Dendritic cell treated with granulocyte-macrophage colony-stimulating factor and Interleukin-4, amounts not matched to agents 40 ng/mL and 50 ng/mL, for 4 days (primary cell): ENCODE measurements at regions not wholly inside any gene's neighbourhood (a gene's known extent, or its start where the extent isn't known, plus 50 kb on each side); places are given as distances from the start of the nearest gene placed in this dataset.

Source experiments
- H3K27ac Mint-ChIP-seq: one replicate; pipeline ENCODE4 v1.8.0; 2022; ENCODE audit warnings: mild to moderate bottlenecking, mixed read lengths
- H3K27me3 Mint-ChIP-seq: one replicate; pipeline ENCODE4 v1.8.0; 2022; ENCODE audit warnings: mild to moderate bottlenecking, mixed read lengths
- H3K36me3 Mint-ChIP-seq: one replicate; pipeline ENCODE4 v1.8.0; 2022; ENCODE audit warnings: low read depth, mixed read lengths
- H3K4me1 Mint-ChIP-seq: one replicate; pipeline ENCODE4 v1.8.0; 2022; ENCODE audit warnings: low read depth, mixed read lengths
- H3K4me3 Mint-ChIP-seq: one replicate; pipeline ENCODE4 v1.8.0; 2022; ENCODE audit warnings: mild to moderate bottlenecking, moderate library complexity, mixed read lengths
- H3K9me3 Mint-ChIP-seq: one replicate; pipeline ENCODE4 v1.8.0; 2022; ENCODE audit warnings: mixed read lengths
- intact Hi-C: fragments of 100-400 bp; cut with micrococcal nuclease; formaldehyde crosslinking; loops from one replicate; pipeline ENCODE4 v1.15.0; 2022

GRCh38 chr5:72612810-72613209 is 105.6 kb upstream of the ZNF366 start:
- no peak overlapping the region for H3K27ac Mint-ChIP-seq
- no peak overlapping the region for H3K4me3 Mint-ChIP-seq
- H3K36me3 Mint-ChIP-seq, result no peaks in the 10 kb centered on the region
- peaks cover 6% of the 10 kb centered on the region for H3K4me1 Mint-ChIP-seq
- H3K9me3 Mint-ChIP-seq, result no peaks in the 10 kb centered on the region
- peaks cover 8% of the 10 kb centered on the region for H3K27me3 Mint-ChIP-seq
- intact Hi-C loops, result loop anchor here (10.0 kb wide), 1 partner anchor 258 kb away; no protein-coding TSS in a partner anchor

- intact Hi-C loops, result loop anchor here (1.0 to 10.0 kb wide), 2 partner anchors 208 to 256 kb away; no protein-coding TSS in a partner anchor
- peaks cover 6% of the 10 kb centered on the region for H3K4me1 Mint-ChIP-seq
- no peak overlapping the region for H3K27ac Mint-ChIP-seq
- no peaks in the 10 kb centered on the region for H3K36me3 Mint-ChIP-seq
- H3K27me3 Mint-ChIP-seq, result peaks cover 10% of the 10 kb centered on the region
- no peak overlapping the region for H3K4me3 Mint-ChIP-seq
- H3K9me3 Mint-ChIP-seq, result no peaks in the 10 kb centered on the region
Measured at GRCh38 chr5:72611118-72611730, 104.0 kb upstream of the ZNF366 start.

GRCh38 chr5:72608926-72609325 is 101.7 kb upstream of the ZNF366 start:
- Mint-ChIP-seq H3K9me3 (no peaks in the 10 kb centered on the region), H3K36me3 (no peaks in the 10 kb centered on the region), H3K27ac (no peak overlapping the region), H3K4me3 (no peak overlapping the region), H3K4me1 (peaks cover 6% of the 10 kb centered on the region), H3K27me3 (peaks cover 10% of the 10 kb centered on the region)
- intact Hi-C loops, result no loop called here

GRCh38 chr5:72608297-72608696 is 101.1 kb upstream of the ZNF366 start:
- H3K27me3 Mint-ChIP-seq, result peaks cover 10% of the 10 kb centered on the region
- no peaks in the 10 kb centered on the region for H3K36me3 Mint-ChIP-seq
- H3K27ac Mint-ChIP-seq, result no peak overlapping the region
- H3K9me3 Mint-ChIP-seq, result no peaks in the 10 kb centered on the region
- H3K4me3 Mint-ChIP-seq, result no peak overlapping the region
- H3K4me1 Mint-ChIP-seq, result peaks cover 6% of the 10 kb centered on the region
- intact Hi-C loops, result no loop called here

GRCh38 chr5:72607381-72607780 is 100.2 kb upstream of the ZNF366 start:
- Mint-ChIP-seq H3K27me3 (peaks cover 10% of the 10 kb centered on the region), H3K27ac (no peak overlapping the region), H3K4me3 (no peak overlapping the region), H3K36me3 (no peaks in the 10 kb centered on the region), H3K9me3 (no peaks in the 10 kb centered on the region), H3K4me1 (peaks cover 6% of the 10 kb centered on the region)
- intact Hi-C loops, result no loop called here

GRCh38 chr5:72606525-72606924 is 99.3 kb upstream of the ZNF366 start:
- peaks cover 6% of the 10 kb centered on the region for H3K4me1 Mint-ChIP-seq
- H3K36me3 Mint-ChIP-seq, result no peaks in the 10 kb centered on the region
- no peaks in the 10 kb centered on the region for H3K9me3 Mint-ChIP-seq
- no peak overlapping the region for H3K27ac Mint-ChIP-seq
- peaks cover 10% of the 10 kb centered on the region for H3K27me3 Mint-ChIP-seq
- no peak overlapping the region for H3K4me3 Mint-ChIP-seq
- intact Hi-C loops, result no loop called here

- Mint-ChIP-seq H3K4me3 (no peak overlapping the region), H3K27me3 (peaks cover 5% of the 10 kb centered on the region), H3K4me1 (no peaks in the 10 kb centered on the region), H3K36me3 (no peaks in the 10 kb centered on the region), H3K9me3 (no peaks in the 10 kb centered on the region), H3K27ac (no peak overlapping the region)
- intact Hi-C loops, result no loop called here
Measured at GRCh38 chr5:72605632-72606031, 98.4 kb upstream of the ZNF366 start.

GRCh38 chr5:72604798-72605154 is 97.6 kb upstream of the ZNF366 start:
- Mint-ChIP-seq H3K27ac (no peak overlapping the region), H3K4me3 (no peak overlapping the region), H3K36me3 (no peaks in the 10 kb centered on the region), H3K9me3 (no peaks in the 10 kb centered on the region), H3K4me1 (no peaks in the 10 kb centered on the region), H3K27me3 (peaks cover 2% of the 10 kb centered on the region)
- intact Hi-C loops, result no loop called here

- H3K27me3 Mint-ChIP-seq, result peaks cover 2% of the 10 kb centered on the region
- H3K36me3 Mint-ChIP-seq, result no peaks in the 10 kb centered on the region
- no peaks in the 10 kb centered on the region for H3K4me1 Mint-ChIP-seq
- intact Hi-C loops, result no loop called here
- H3K9me3 Mint-ChIP-seq, result no peaks in the 10 kb centered on the region
- no peak overlapping the region for H3K4me3 Mint-ChIP-seq
- H3K27ac Mint-ChIP-seq, result no peak overlapping the region
Measured at GRCh38 chr5:72604111-72604797, 97.0 kb upstream of the ZNF366 start.

- H3K27ac Mint-ChIP-seq, result no peak overlapping the region
- H3K27me3 Mint-ChIP-seq, result peaks cover 2% of the 10 kb centered on the region
- no peaks in the 10 kb centered on the region for H3K36me3 Mint-ChIP-seq
- H3K4me3 Mint-ChIP-seq, result no peak overlapping the region
- intact Hi-C loops, result no loop called here
- H3K9me3 Mint-ChIP-seq, result no peaks in the 10 kb centered on the region
- no peaks in the 10 kb centered on the region for H3K4me1 Mint-ChIP-seq
Measured at GRCh38 chr5:72602696-72603685, 95.8 kb upstream of the ZNF366 start.

- Mint-ChIP-seq H3K27ac (no peak overlapping the region), H3K4me1 (no peaks in the 10 kb centered on the region), H3K4me3 (no peak overlapping the region), H3K27me3 (peaks cover 2% of the 10 kb centered on the region), H3K9me3 (no peaks in the 10 kb centered on the region), H3K36me3 (no peaks in the 10 kb centered on the region)
- intact Hi-C loops, result no loop called here
Measured at GRCh38 chr5:72601861-72602260, 94.7 kb upstream of the ZNF366 start.

- H3K36me3 Mint-ChIP-seq, result no peaks in the 10 kb centered on the region
- no peaks in the 10 kb centered on the region for H3K4me1 Mint-ChIP-seq
- no peaks in the 10 kb centered on the region for H3K9me3 Mint-ChIP-seq
- H3K4me3 Mint-ChIP-seq, result no peak overlapping the region
- H3K27me3 Mint-ChIP-seq, result no peaks in the 10 kb centered on the region
- H3K27ac Mint-ChIP-seq, result no peak overlapping the region
- intact Hi-C loops, result no loop called here
Measured at GRCh38 chr5:72600391-72600981, 93.3 kb upstream of the ZNF366 start.

GRCh38 chr5:72599519-72600370 is 92.5 kb upstream of the ZNF366 start:
- no peaks in the 10 kb centered on the region for H3K36me3 Mint-ChIP-seq
- H3K27ac Mint-ChIP-seq, result no peak overlapping the region
- H3K9me3 Mint-ChIP-seq, result no peaks in the 10 kb centered on the region
- no peaks in the 10 kb centered on the region for H3K27me3 Mint-ChIP-seq
- intact Hi-C loops, result no loop called here
- H3K4me3 Mint-ChIP-seq, result no peak overlapping the region
- no peaks in the 10 kb centered on the region for H3K4me1 Mint-ChIP-seq
